WERI-Rb-1 (cell line): ENCODE measurements at regions not wholly inside any gene's neighbourhood (a gene's known extent, or its start where the extent isn't known, plus 50 kb on each side); places are given as distances from the start of the nearest gene placed in this dataset.

Source experiments
- DNase-seq: peaks from one replicate; pipeline ENCODE4 v3.0.0-alpha.2; 2020
- H3K27ac ChIP-seq: fragments of 250-450 bp; sonication (Bioruptor Pico); 2 replicates; pipeline ENCODE4 v1.5.1; 2020; ENCODE audit warnings: mild to moderate bottlenecking, moderate library complexity
- H3K27me3 ChIP-seq: fragments of 250-450 bp; sonication (Bioruptor Pico); 2 replicates; pipeline ENCODE4 v1.5.1; 2021; ENCODE audit warnings: mild to moderate bottlenecking, low read depth, moderate library complexity; ENCODE audit not compliant: insufficient read depth, severe bottlenecking
- H3K36me3 ChIP-seq: fragments of 250-450 bp; sonication (Bioruptor Pico); 2 replicates; pipeline ENCODE4 v1.5.1; 2020; ENCODE audit warnings: mild to moderate bottlenecking, moderate library complexity
- H3K4me3 ChIP-seq: 2 replicates; pipeline ENCODE4 v1.5.1; 2011; ENCODE audit warnings: low read depth, mild to moderate bottlenecking, control low read depth, low read length
- H3K9me3 ChIP-seq: fragments of 250-450 bp; sonication (Bioruptor Pico); 2 replicates; pipeline ENCODE4 v1.5.1; 2021; ENCODE audit warnings: mild to moderate bottlenecking, moderate library complexity; ENCODE audit not compliant: severe bottlenecking
- CTCF ChIP-seq: IDR thresholded peaks from 2 replicates; pipeline ENCODE4 v1.5.1; 2011; ENCODE audit warnings: low read depth, mild to moderate bottlenecking, control low read depth, inconsistent platforms, low read length

GRCh38 chr12:110794623-110795280 is 52.0 kb upstream of the CCDC63 start:
- H3K4me3 ChIP-seq: no peak overlapping the region
- no peaks in the 10 kb centered on the region for H3K27me3 ChIP-seq
- H3K9me3 ChIP-seq: no peaks in the 10 kb centered on the region
- H3K27ac ChIP-seq: no peak overlapping the region
- no peak for DNase-seq
- TF ChIP-seq CTCF: no peak
- H3K36me3 ChIP-seq: no peaks in the 10 kb centered on the region

GRCh38 chr12:110796952-110797351 is 49.8 kb upstream of the CCDC63 start:
- Histone ChIP-seq H3K27me3 (no peaks in the 10 kb centered on the region), H3K36me3 (no peaks in the 10 kb centered on the region), H3K4me3 (no peak overlapping the region), H3K27ac (no peak overlapping the region), H3K9me3 (no peaks in the 10 kb centered on the region)
- DNase-seq: peak; percentile 60
- TF ChIP-seq CTCF: no peak
